K562 (cell line): ENCODE measurements at regions not wholly inside any gene's neighbourhood (a gene's known extent, or its start where the extent isn't known, plus 50 kb on each side); places are given as distances from the start of the nearest gene placed in this dataset.

ENCODE experiments used
- ATAC-seq: fragments of 200-7000 bp; cut with Tn5 transposase; 3 replicates; pipeline ENCODE4 v1.9.1; 2020; ENCODE audit warnings: moderate library complexity
- BruUV-seq: library from RNA; stranded (reverse); fragments of 400-500 nt; replicated peaks from 2 replicates; lab custom pipeline; 2021; lab: Mats Ljungman, UMichigan
- CTCF ChIA-PET: fragments of 300-600 bp; formaldehyde crosslinking; extraction: SDS; loops from one replicate; lab custom pipeline; 2021; ENCODE audit warnings: low intra/inter-chr PET ratio; lab: Yijun Ruan, JAX
- POLR2A ChIA-PET: fragments of 300-600, 350-650 bp; sonication (Branson Sonifier 250); formaldehyde crosslinking; extraction: SDS; loops from one replicate; lab custom pipeline; 2021; ENCODE audit warnings: antibody characterized with exemption, inconsistent platforms; lab: Yijun Ruan, JAX
- DNase-seq, 4 experiments: peaks; one replicate each; pipeline versions ENCODE4 v3.0.0 to v3.0.0-alpha.2; 2011 to 2018; ENCODE audit warnings: low spot score in 3 of 4, mixed read lengths in 3 of 4; ENCODE audit errors: extremely low read depth in 1 of 4
- FAIRE-seq: peaks from 2 replicates; lab custom pipeline; 2011; peaks lifted over from hg19 to GRCh38; lab: Jason Lieb, UNC
- H2AFZ ChIP-seq: 2 replicates; pipeline ENCODE4 v1.6.0; 2011; ENCODE audit warnings: low read depth, low read length, control low read depth, inconsistent platforms
- H3K27ac ChIP-seq: fragments of 200-600 bp; 3 replicates; pipeline ENCODE4 v1.8.0; 2011; ENCODE audit warnings: low read depth, mild to moderate bottlenecking, control low read depth, inconsistent platforms, low read length, moderate library complexity, mixed read lengths; ENCODE audit errors: extremely low read depth
- H3K27me3 ChIP-seq, 2 experiments: fragments of 300-600 bp in 1 of 2; 2 replicates in 1 of 2; 3 replicates in 1 of 2; pipeline versions ENCODE4 v1.6.0 to v1.8.0; 2011; ENCODE audit warnings: inconsistent platforms in 2 of 2, low read length in 2 of 2, mild to moderate bottlenecking in 1 of 2, mixed read lengths in 1 of 2, moderate library complexity in 1 of 2; ENCODE audit not compliant: control insufficient read depth in 2 of 2, insufficient read depth in 2 of 2
- H3K36me3 ChIP-seq: fragments of 300-600 bp; 3 replicates; pipeline ENCODE4 v1.8.0; 2011; ENCODE audit warnings: mild to moderate bottlenecking, low read length, inconsistent platforms; ENCODE audit not compliant: control insufficient read depth, insufficient read depth
- H3K4me1 ChIP-seq, 2 experiments: fragments of 200-600 bp in 1 of 2; replicated peaks in 1 of 2; 2 replicates in 1 of 2; 3 replicates in 1 of 2; pipeline versions ENCODE4 v1.5.1 to v1.8.0; 2011; ENCODE audit warnings: inconsistent platforms in 2 of 2, low read length in 2 of 2, mild to moderate bottlenecking in 1 of 2, mixed read lengths in 1 of 2, moderate library complexity in 1 of 2; ENCODE audit not compliant: control insufficient read depth in 2 of 2, insufficient read depth in 2 of 2
- H3K4me2 ChIP-seq: 2 replicates; pipeline ENCODE4 v1.6.1; 2011; ENCODE audit warnings: low read length, control low read depth, inconsistent platforms, mixed read lengths; ENCODE audit not compliant: insufficient read depth
- H3K4me3 ChIP-seq: fragments of 200-600 bp; sonication (generic), shearing (Covaris generic); 2 replicates; pipeline ENCODE4 v1.5.1; 2016; ENCODE audit warnings: control low read depth, inconsistent platforms
- H3K79me2 ChIP-seq: fragments of 200-600 bp; 3 replicates; pipeline ENCODE4 v1.8.0; 2011; ENCODE audit warnings: low read length, inconsistent platforms; ENCODE audit not compliant: control insufficient read depth, insufficient read depth
- H3K9ac ChIP-seq, 2 experiments: 2 replicates each; pipeline versions ENCODE4 v1.6.0 to v1.6.1; 2011; ENCODE audit warnings: low read depth in 2 of 2, low read length in 2 of 2, control low read depth in 1 of 2, inconsistent platforms in 1 of 2, mild to moderate bottlenecking in 1 of 2, mixed read lengths in 1 of 2; ENCODE audit not compliant: insufficient read depth in 1 of 2
- H3K9me1 ChIP-seq: one replicate; pipeline ENCODE4 v1.6.0; 2011; ENCODE audit warnings: inconsistent platforms, mild to moderate bottlenecking, low read length, moderate library complexity; ENCODE audit not compliant: control insufficient read depth, insufficient read depth
- H3K9me3 ChIP-seq: replicated peaks from 2 replicates; pipeline ENCODE4 v1.5.1; 2011; ENCODE audit warnings: low read depth, low read length, inconsistent platforms; ENCODE audit not compliant: control insufficient read depth, insufficient read depth
- H4K20me1 ChIP-seq: replicated peaks from 2 replicates; pipeline ENCODE4 v1.6.1; 2011; ENCODE audit warnings: low read length, inconsistent platforms, mixed read lengths; ENCODE audit not compliant: control insufficient read depth, insufficient read depth
- ARID4B ChIP-seq: sonication (generic); formaldehyde crosslinking; IDR thresholded peaks from 2 replicates; pipeline ENCODE4 v1.8.0; 2022; ENCODE audit warnings: mild to moderate bottlenecking, missing genetic modification reagents
- DDX20 ChIP-seq: fragments of 450-650 bp; IDR thresholded peaks from 2 replicates; pipeline ENCODE4 v1.6.1; 2016; ENCODE audit warnings: missing genetic modification characterization, low read depth, mild to moderate bottlenecking, missing compliant biosample characterization, moderate library complexity
- MITF ChIP-seq: IDR thresholded peaks from 2 replicates; pipeline ENCODE4 v1.6.1; 2014; ENCODE audit warnings: antibody characterized with exemption
- NR2F6 ChIP-seq: fragments of 450-650 bp; formaldehyde crosslinking; IDR thresholded peaks from 2 replicates; pipeline ENCODE4 v1.4.0; 2020; ENCODE audit warnings: mild to moderate bottlenecking
- RFX1 ChIP-seq: fragments of 450-650 bp; IDR thresholded peaks from 2 replicates; pipeline ENCODE4 v1.6.1; 2016; ENCODE audit warnings: mild to moderate bottlenecking, moderate library complexity
- TRIM25 ChIP-seq: fragments of 450-650 bp; IDR thresholded peaks from 2 replicates; pipeline ENCODE4 v1.7.0; 2016; ENCODE audit warnings: borderline replicate concordance
- U2AF1 ChIP-seq: fragments of 200-400 bp; formaldehyde crosslinking; optimal IDR thresholded peaks from 2 replicates; pipeline ENCODE3; 2017; ENCODE audit warnings: mild to moderate bottlenecking, low read depth, low read length, moderate library complexity
- ZNF274 ChIP-seq: IDR thresholded peaks from 2 replicates; pipeline ENCODE4 v1.6.1; 2011; ENCODE audit warnings: low read depth, mild to moderate bottlenecking, low read length, moderate library complexity, borderline replicate concordance
- ZNF445 ChIP-seq: fragments of 250-450 bp; sonication (Bioruptor Pico); IDR thresholded peaks from 2 replicates; pipeline ENCODE4 v1.4.0; 2020; ENCODE audit warnings: low read depth, mild to moderate bottlenecking, moderate library complexity
- ZNF583 ChIP-seq: fragments of 250-450 bp; sonication (Bioruptor Pico); IDR thresholded peaks from 2 replicates; pipeline ENCODE4 v1.4.0; 2020
- WGBS: fragments of 100-300 bp; shearing (Covaris generic); methylation state at CpG from one replicate; pipeline ENCODE4 v1.1.6; 2016; ENCODE audit warnings: low coverage, mixed read lengths; ENCODE audit not compliant: insufficient coverage; ENCODE audit errors: missing lambda C conversion rate; 5-methylcytosine and 5-hydroxymethylcytosine counted together
- in situ Hi-C: fragments of 300-500 bp; cut with MboI; formaldehyde crosslinking; loops from 4 replicates; pipeline ENCODE4 v1.15.0; 2018; ENCODE audit warnings: inconsistent platforms, mixed read lengths
- intact Hi-C: fragments of 100-400 bp; cut with micrococcal nuclease; formaldehyde crosslinking; loops from 2 replicates; pipeline ENCODE4 v1.14.2; 2022

- Histone ChIP-seq H3K9me3 (no peaks in the 10 kb centered on the region; the same call in 1 of the 2 replicates), H3K4me2 (no peak overlapping the region), H3K36me3 (no peaks in the 10 kb centered on the region), H3K9me1 (no peaks in the 10 kb centered on the region), H3K4me3 (no peak overlapping the region), H2AFZ (no peak overlapping the region), H3K27ac (no peak overlapping the region), H3K79me2 (no peaks in the 10 kb centered on the region), H4K20me1 (no peaks in the 10 kb centered on the region), H3K4me1 (no peaks in the 10 kb centered on the region), H3K9ac (no peak overlapping the region), H3K27me3 (no peaks in the 10 kb centered on the region)
- in situ Hi-C loops = no loop called here
- FAIRE-seq (no peak), DNase-seq (no peak), ATAC-seq (no peak)
- intact Hi-C loops = no loop called here
- no TSS peak for BruUV-seq
- CTCF ChIA-PET = no interaction called here
- POLR2A ChIA-PET = no interaction called here
- WGBS = 5% methylated on average over 3 of the region's 3 CpGs
- no peak for TF ChIP-seq TRIM25
- TF ChIP-seq U2AF1 = no peak
- TF ChIP-seq ZNF445 (CRISPR knock-in tag) = no peak
Observed at GRCh38 chr10:52424341-52424740, 110.3 kb downstream of the DKK1 start.

- H3K9ac ChIP-seq = no peak overlapping the region
- ChIA-PET CTCF (no interaction called here), POLR2A (no interaction called here)
- no peak overlapping the region for H3K27ac ChIP-seq
- no TSS peak for BruUV-seq
- intact Hi-C loops (no loop called here), in situ Hi-C loops (no loop called here)
- H3K4me3 ChIP-seq = no peak overlapping the region
- no peak for FAIRE-seq
- no peak overlapping the region for H2AFZ ChIP-seq
- H3K4me1 ChIP-seq = no peaks in the 10 kb centered on the region
- no peaks in the 10 kb centered on the region for H3K27me3 ChIP-seq
- no peaks in the 10 kb centered on the region for H3K9me1 ChIP-seq
- no peak overlapping the region for H3K4me2 ChIP-seq
- ATAC-seq = no peak
- H4K20me1 ChIP-seq = no peaks in the 10 kb centered on the region
- H3K9me3 ChIP-seq = no peaks in the 10 kb centered on the region; the same call in 1 of the 2 replicates
- no peak for DNase-seq
- under 1% methylated on average over 11 of the region's 11 CpGs for WGBS
- no peaks in the 10 kb centered on the region for H3K79me2 ChIP-seq
- no peaks in the 10 kb centered on the region for H3K36me3 ChIP-seq
- TF ChIP-seq RFX1 (no peak), DDX20 (no peak), MITF (no peak), ZNF274 (no peak), NR2F6 (CRISPR knock-in tag) (no peak), ZNF583 (CRISPR knock-in tag) (no peak), ARID4B (CRISPR knock-in tag) (no peak)
Observed at GRCh38 chr10:52434734-52435133, 120.7 kb downstream of the DKK1 start.
